ENCODE measurements at regions not wholly inside any gene's neighbourhood (a gene's known extent, or its start where the extent isn't known, plus 50 kb on each side); places are given as distances from the start of the nearest gene placed in this dataset.

GRCh38 chr13:69044629-69045028, 1063.0 kb upstream of the ATXN8OS start:
- TF ChIP-seq EGR1 (IDR thresholded peaks at IDR 0.05) (no peak), FOXM1 (IDR thresholded peaks at IDR 0.05; ENCODE audit: borderline replicate concordance, low read depth) (no peak), CEBPB (IDR thresholded peaks at IDR 0.05) (no peak), EP300 (IDR thresholded peaks at IDR 0.05; ENCODE audit: borderline replicate concordance) (no peak), ZBTB7A (IDR thresholded peaks at IDR 0.05; ENCODE audit: low read depth) (no peak), NFIC (IDR thresholded peaks at IDR 0.05) (peak; percentile 42), YY1 (IDR thresholded peaks at IDR 0.05; ENCODE audit: low read depth) (no peak), TEAD4 (IDR thresholded peaks at IDR 0.05) (no peak)

- TF ChIP-seq EP300 (IDR thresholded peaks at IDR 0.05; ENCODE audit: borderline replicate concordance) (no peak), FOXM1 (IDR thresholded peaks at IDR 0.05; ENCODE audit: borderline replicate concordance, low read depth) (no peak), TEAD4 (IDR thresholded peaks at IDR 0.05) (no peak), CREB1 (IDR thresholded peaks at IDR 0.05; ENCODE audit: low read depth) (no peak), TAF1 (IDR thresholded peaks at IDR 0.05; ENCODE audit: low read depth) (no peak), MAX (IDR thresholded peaks at IDR 0.05) (no peak), TCF12 (IDR thresholded peaks at IDR 0.05; ENCODE audit: low read depth) (no peak), NFIC (IDR thresholded peaks at IDR 0.05) (no peak), ZBTB7A (IDR thresholded peaks at IDR 0.05; ENCODE audit: low read depth) (no peak), EGR1 (IDR thresholded peaks at IDR 0.05) (no peak), CEBPB (IDR thresholded peaks at IDR 0.05) (no peak), REST (IDR thresholded peaks at IDR 0.05; ENCODE audit: low read depth) (no peak), USF1 (IDR thresholded peaks at IDR 0.05) (no peak), YY1 (IDR thresholded peaks at IDR 0.05; ENCODE audit: low read depth) (no peak)
Measured at GRCh38 chr13:69040898-69041297, 1066.7 kb upstream of the ATXN8OS start.

- TF ChIP-seq EGR1 (IDR thresholded peaks at IDR 0.05) (no peak), USF1 (IDR thresholded peaks at IDR 0.05) (no peak), EP300 (IDR thresholded peaks at IDR 0.05; ENCODE audit: borderline replicate concordance) (no peak), TEAD4 (IDR thresholded peaks at IDR 0.05) (no peak), RAD21 (IDR thresholded peaks at IDR 0.05; ENCODE audit: low read depth) (no peak), TCF12 (IDR thresholded peaks at IDR 0.05; ENCODE audit: low read depth) (no peak), FOXM1 (IDR thresholded peaks at IDR 0.05; ENCODE audit: borderline replicate concordance, low read depth) (no peak), MAX (IDR thresholded peaks at IDR 0.05) (no peak), TAF1 (IDR thresholded peaks at IDR 0.05; ENCODE audit: low read depth) (no peak), CEBPB (IDR thresholded peaks at IDR 0.05) (no peak), CREB1 (IDR thresholded peaks at IDR 0.05; ENCODE audit: low read depth) (no peak), REST (IDR thresholded peaks at IDR 0.05; ENCODE audit: low read depth) (no peak), ZBTB7A (IDR thresholded peaks at IDR 0.05; ENCODE audit: low read depth) (no peak), YY1 (IDR thresholded peaks at IDR 0.05; ENCODE audit: low read depth) (no peak), NFIC (IDR thresholded peaks at IDR 0.05) (no peak)
Measured at GRCh38 chr13:69035771-69036170, 1071.9 kb upstream of the ATXN8OS start.

- TF ChIP-seq USF1 (IDR thresholded peaks at IDR 0.05) = no peak
- TF ChIP-seq CEBPB (IDR thresholded peaks at IDR 0.05) = no peak
- no peak for TF ChIP-seq MAX (IDR thresholded peaks at IDR 0.05)
- TF ChIP-seq ZBTB7A (IDR thresholded peaks at IDR 0.05; ENCODE audit: low read depth) = no peak
- TF ChIP-seq RAD21 (IDR thresholded peaks at IDR 0.05; ENCODE audit: low read depth) = no peak
- no peak for TF ChIP-seq TEAD4 (IDR thresholded peaks at IDR 0.05)
- TF ChIP-seq FOXM1 (IDR thresholded peaks at IDR 0.05; ENCODE audit: borderline replicate concordance, low read depth) = no peak
- no peak for TF ChIP-seq TCF12 (IDR thresholded peaks at IDR 0.05; ENCODE audit: low read depth)
- TF ChIP-seq NFIC (IDR thresholded peaks at IDR 0.05) = no peak
- TF ChIP-seq CREB1 (IDR thresholded peaks at IDR 0.05; ENCODE audit: low read depth) = no peak
- no peak for TF ChIP-seq TAF1 (IDR thresholded peaks at IDR 0.05; ENCODE audit: low read depth)
- no peak for TF ChIP-seq EGR1 (IDR thresholded peaks at IDR 0.05)
Measured at GRCh38 chr13:69028936-69029335, 1078.7 kb upstream of the ATXN8OS start.

GRCh38 chr13:69020120-69020519, 1087.5 kb upstream of the ATXN8OS start:
- TF ChIP-seq TAF1 (IDR thresholded peaks at IDR 0.05; ENCODE audit: low read depth) (no peak), FOXM1 (IDR thresholded peaks at IDR 0.05; ENCODE audit: borderline replicate concordance, low read depth) (no peak), USF1 (IDR thresholded peaks at IDR 0.05) (no peak), ZBTB7A (IDR thresholded peaks at IDR 0.05; ENCODE audit: low read depth) (no peak), TEAD4 (IDR thresholded peaks at IDR 0.05) (no peak), EP300 (IDR thresholded peaks at IDR 0.05; ENCODE audit: borderline replicate concordance) (no peak), MAX (IDR thresholded peaks at IDR 0.05) (no peak), TCF12 (IDR thresholded peaks at IDR 0.05; ENCODE audit: low read depth) (no peak), YY1 (IDR thresholded peaks at IDR 0.05; ENCODE audit: low read depth) (no peak), EGR1 (IDR thresholded peaks at IDR 0.05) (no peak)
